ENCODE measurements at regions not wholly inside any gene's neighbourhood (a gene's known extent, or its start where the extent isn't known, plus 50 kb on each side); places are given as distances from the start of the nearest gene placed in this dataset.

- intact Hi-C loops (cut with micrococcal nuclease; ENCODE audit: unreplicated experiment) (no loop called here), in situ Hi-C loops (cut with MboI) (no loop called here)
- no peak overlapping the region for H3K27ac ChIP-seq (ENCODE audit: control insufficient read depth, insufficient read depth)
- whole genome bisulfite sequencing (ENCODE audit: insufficient coverage, insufficient replicate concordance, low lambda C conversion rate, missing lambda C conversion rate) = 4% methylated on average over 3 of the region's 3 CpGs
- ChIA-PET RAD21 (ENCODE audit: unreplicated experiment) (no interaction called here), POLR2A (no interaction called here), SMC1A (ENCODE audit: uncharacterized antibody, unreplicated experiment) (interaction anchor here (1.4 kb wide), 1 partner anchor 15 kb away, joined by 3 read pairs; no protein-coding TSS in a partner anchor), CTCF (no interaction called here)
- no peaks in the 10 kb centered on the region for H3K9me3 ChIP-seq (replicated peaks; ENCODE audit: control insufficient read depth, insufficient read depth, low read length)
- no peaks in the 10 kb centered on the region for H4K20me1 ChIP-seq (ENCODE audit: control insufficient read depth, insufficient read depth)
- DNase-seq (ENCODE audit: low read depth, low spot score) (no peak), ATAC-seq (no peak), FAIRE-seq (no peak)
- H3K27me3 ChIP-seq (replicated peaks in 1 of 2; ENCODE audit: control insufficient read depth in 2 of 2, insufficient read depth in 2 of 2, low read length in 1 of 2) = no peaks in the 10 kb centered on the region
- no peak overlapping the region for H2AFZ ChIP-seq (ENCODE audit: control insufficient read depth, low read depth, low read length)
- no peaks in the 10 kb centered on the region for H3K36me3 ChIP-seq (ENCODE audit: control insufficient read depth in 2 of 2, insufficient read depth in 2 of 2, low read length in 1 of 2)
- no peak overlapping the region for H3K4me2 ChIP-seq (ENCODE audit: control insufficient read depth, insufficient read depth)
- BruUV-seq (replicated peaks) = no TSS peak
- TF ChIP-seq CBX5 (IDR thresholded peaks at IDR 0.05; ENCODE audit: low read depth) (no peak), RB1 (IDR thresholded peaks at IDR 0.05; ENCODE audit: borderline replicate concordance) (no peak), SUZ12 (IDR thresholded peaks at IDR 0.05; ENCODE audit: unreplicated experiment) (no peak), TBL1XR1 (IDR thresholded peaks at IDR 0.05; ENCODE audit: low read depth, low read length) (no peak), ETV6 (conservative IDR thresholded peaks at IDR 0.05 in 1 of 2, IDR thresholded peaks at IDR 0.05 in 1 of 2; ENCODE audit: borderline replicate concordance in 1 of 2, low read depth in 1 of 2) (no peak)
- TF ChIP-seq, protein P1, sequence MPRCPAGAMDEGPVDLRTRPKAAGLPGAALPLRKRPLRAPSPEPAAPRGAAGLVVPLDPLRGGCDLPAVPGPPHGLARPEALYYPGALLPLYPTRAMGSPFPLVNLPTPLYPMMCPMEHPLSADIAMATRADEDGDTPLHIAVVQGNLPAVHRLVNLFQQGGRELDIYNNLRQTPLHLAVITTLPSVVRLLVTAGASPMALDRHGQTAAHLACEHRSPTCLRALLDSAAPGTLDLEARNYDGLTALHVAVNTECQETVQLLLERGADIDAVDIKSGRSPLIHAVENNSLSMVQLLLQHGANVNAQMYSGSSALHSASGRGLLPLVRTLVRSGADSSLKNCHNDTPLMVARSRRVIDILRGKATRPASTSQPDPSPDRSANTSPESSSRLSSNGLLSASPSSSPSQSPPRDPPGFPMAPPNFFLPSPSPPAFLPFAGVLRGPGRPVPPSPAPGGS (IDR thresholded peaks at IDR 0.05; ENCODE audit: borderline replicate concordance, insufficient read depth, low read depth, low read length, poor library complexity, severe bottlenecking) = no peak
- no peaks in the 10 kb centered on the region for H3K79me2 ChIP-seq (ENCODE audit: control insufficient read depth, insufficient read depth, low read length)
- no peaks in the 10 kb centered on the region for H3K4me1 ChIP-seq (ENCODE audit: control insufficient read depth, insufficient read depth, low read length)
- H3K4me3 ChIP-seq = no peak overlapping the region
- H3K9ac ChIP-seq (ENCODE audit: control insufficient read depth, insufficient read depth, low read length) = no peak overlapping the region
Observed at GRCh38 chr4:126209147-126209546, 894.4 kb downstream of the FAT4 start.

- intact Hi-C loops (cut with micrococcal nuclease; ENCODE audit: unreplicated experiment) = no loop called here
- FAIRE-seq (no peak), ATAC-seq (peak; percentile 57), DNase-seq (ENCODE audit: low read depth, low spot score) (no peak)
- Histone ChIP-seq H3K9ac (ENCODE audit: control insufficient read depth, insufficient read depth, low read length) (no peak overlapping the region), H4K20me1 (ENCODE audit: control insufficient read depth, insufficient read depth) (no peaks in the 10 kb centered on the region), H3K4me2 (ENCODE audit: control insufficient read depth, insufficient read depth) (no peak overlapping the region), H3K9me3 (replicated peaks; ENCODE audit: control insufficient read depth, insufficient read depth, low read length) (no peaks in the 10 kb centered on the region), H3K4me1 (ENCODE audit: control insufficient read depth, insufficient read depth, low read length) (no peaks in the 10 kb centered on the region), H3K27me3 (replicated peaks in 1 of 2; ENCODE audit: control insufficient read depth in 2 of 2, insufficient read depth in 2 of 2, low read length in 1 of 2) (no peaks in the 10 kb centered on the region), H3K4me3 (no peak overlapping the region), H3K27ac (ENCODE audit: control insufficient read depth, insufficient read depth) (no peak overlapping the region), H2AFZ (ENCODE audit: control insufficient read depth, low read depth, low read length) (no peak overlapping the region), H3K79me2 (ENCODE audit: control insufficient read depth, insufficient read depth, low read length) (no peaks in the 10 kb centered on the region), H3K36me3 (ENCODE audit: control insufficient read depth in 2 of 2, insufficient read depth in 2 of 2, low read length in 1 of 2) (no peaks in the 10 kb centered on the region)
- WGBS (ENCODE audit: insufficient coverage, insufficient replicate concordance, low lambda C conversion rate, missing lambda C conversion rate) = 20% methylated on average over 3 of the region's 3 CpGs
- BruUV-seq (replicated peaks) = no TSS peak
- ChIA-PET SMC1A (ENCODE audit: uncharacterized antibody, unreplicated experiment) (interaction anchor here (1.1 to 1.2 kb wide), 2 partner anchors 10 to 12 kb away, joined by 3 read pairs; no protein-coding TSS in a partner anchor), CTCF (interaction anchor here (0.7 to 2.4 kb wide), 2 partner anchors 10 to 38 kb away, joined by 3 to 8 read pairs; no protein-coding TSS in a partner anchor), POLR2A (no interaction called here), RAD21 (ENCODE audit: unreplicated experiment) (no interaction called here)
- in situ Hi-C loops (cut with MboI) = no loop called here
- TF ChIP-seq FOXK2 (IDR thresholded peaks at IDR 0.05) = no peak
- TF ChIP-seq WRNIP1 (IDR thresholded peaks at IDR 0.05; ENCODE audit: borderline replicate concordance, low read depth, low read length) = no peak
- TF ChIP-seq, protein P2, sequence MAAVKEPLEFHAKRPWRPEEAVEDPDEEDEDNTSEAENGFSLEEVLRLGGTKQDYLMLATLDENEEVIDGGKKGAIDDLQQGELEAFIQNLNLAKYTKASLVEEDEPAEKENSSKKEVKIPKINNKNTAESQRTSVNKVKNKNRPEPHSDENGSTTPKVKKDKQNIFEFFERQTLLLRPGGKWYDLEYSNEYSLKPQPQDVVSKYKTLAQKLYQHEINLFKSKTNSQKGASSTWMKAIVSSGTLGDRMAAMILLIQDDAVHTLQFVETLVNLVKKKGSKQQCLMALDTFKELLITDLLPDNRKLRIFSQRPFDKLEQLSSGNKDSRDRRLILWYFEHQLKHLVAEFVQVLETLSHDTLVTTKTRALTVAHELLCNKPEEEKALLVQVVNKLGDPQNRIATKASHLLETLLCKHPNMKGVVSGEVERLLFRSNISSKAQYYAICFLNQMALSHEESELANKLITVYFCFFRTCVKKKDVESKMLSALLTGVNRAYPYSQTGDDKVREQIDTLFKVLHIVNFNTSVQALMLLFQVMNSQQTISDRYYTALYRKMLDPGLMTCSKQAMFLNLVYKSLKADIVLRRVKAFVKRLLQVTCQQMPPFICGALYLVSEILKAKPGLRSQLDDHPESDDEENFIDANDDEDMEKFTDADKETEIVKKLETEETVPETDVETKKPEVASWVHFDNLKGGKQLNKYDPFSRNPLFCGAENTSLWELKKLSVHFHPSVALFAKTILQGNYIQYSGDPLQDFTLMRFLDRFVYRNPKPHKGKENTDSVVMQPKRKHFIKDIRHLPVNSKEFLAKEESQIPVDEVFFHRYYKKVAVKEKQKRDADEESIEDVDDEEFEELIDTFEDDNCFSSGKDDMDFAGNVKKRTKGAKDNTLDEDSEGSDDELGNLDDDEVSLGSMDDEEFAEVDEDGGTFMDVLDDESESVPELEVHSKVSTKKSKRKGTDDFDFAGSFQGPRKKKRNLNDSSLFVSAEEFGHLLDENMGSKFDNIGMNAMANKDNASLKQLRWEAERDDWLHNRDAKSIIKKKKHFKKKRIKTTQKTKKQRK (IDR thresholded peaks at IDR 0.05; ENCODE audit: low read depth, low read length) = no peak
- TF ChIP-seq, protein P3, sequence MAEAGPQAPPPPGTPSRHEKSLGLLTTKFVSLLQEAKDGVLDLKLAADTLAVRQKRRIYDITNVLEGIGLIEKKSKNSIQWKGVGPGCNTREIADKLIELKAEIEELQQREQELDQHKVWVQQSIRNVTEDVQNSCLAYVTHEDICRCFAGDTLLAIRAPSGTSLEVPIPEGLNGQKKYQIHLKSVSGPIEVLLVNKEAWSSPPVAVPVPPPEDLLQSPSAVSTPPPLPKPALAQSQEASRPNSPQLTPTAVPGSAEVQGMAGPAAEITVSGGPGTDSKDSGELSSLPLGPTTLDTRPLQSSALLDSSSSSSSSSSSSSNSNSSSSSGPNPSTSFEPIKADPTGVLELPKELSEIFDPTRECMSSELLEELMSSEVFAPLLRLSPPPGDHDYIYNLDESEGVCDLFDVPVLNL (IDR thresholded peaks at IDR 0.05; ENCODE audit: low read depth, low read length) = no peak
- TF ChIP-seq TCF7 (IDR thresholded peaks at IDR 0.05; ENCODE audit: borderline replicate concordance) = no peak
- no peak for TF ChIP-seq POLR2A (IDR thresholded peaks at IDR 0.05; ENCODE audit: low read depth, low read length)
- TF ChIP-seq RB1 (IDR thresholded peaks at IDR 0.05; ENCODE audit: borderline replicate concordance) = no peak
- no peak for TF ChIP-seq POLR2AphosphoS2 (IDR thresholded peaks at IDR 0.05; ENCODE audit: low read depth, low read length)
Observed at GRCh38 chr4:126213996-126214395, 899.2 kb downstream of the FAT4 start.
